NCI-H524 treated with DMSO at 0.1 percent for 48 hours (cell line): ENCODE measurements at regions not wholly inside any gene's neighbourhood (a gene's known extent, or its start where the extent isn't known, plus 50 kb on each side); places are given as distances from the start of the nearest gene placed in this dataset.
"Not testable (repeated sequence)": the region's sequence is repeated elsewhere in the genome, so short reads cannot be mapped to it uniquely, and the experiment has no call there.

Experiments used
- DNase-seq: peaks from one replicate; lab custom pipeline; 2025; lab: John Stamatoyannopoulos, UW

DNA sequence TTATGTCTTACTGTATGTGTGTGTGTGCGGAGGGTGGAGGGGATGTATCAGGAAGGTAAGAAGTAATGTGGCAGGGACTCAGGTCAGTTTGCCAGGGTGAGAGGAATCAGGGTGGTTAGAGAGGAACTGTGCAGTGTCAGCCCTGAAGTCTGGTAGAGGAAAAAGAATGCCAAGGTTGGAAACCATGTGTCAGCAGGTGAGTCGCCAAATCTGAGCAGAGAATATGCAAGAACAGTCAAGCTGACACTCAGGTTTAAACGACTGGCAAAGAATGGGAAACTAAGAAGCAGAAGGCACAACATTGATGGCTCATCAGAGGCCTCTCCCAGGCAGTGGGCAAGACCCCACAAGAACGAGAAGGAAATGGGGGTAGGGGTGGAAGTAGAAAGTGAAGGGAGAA is 107.5 kb upstream of the TBX18 start:
- DNase-seq: no peak

- DNase-seq: no peak
These were observed 106.3 kb upstream of the TBX18 start for GRCh38 chr6:84870672-84871071.

- no peak for DNase-seq
These were observed 103.8 kb upstream of the TBX18 start for GRCh38 chr6:84868149-84868548.

DNA sequence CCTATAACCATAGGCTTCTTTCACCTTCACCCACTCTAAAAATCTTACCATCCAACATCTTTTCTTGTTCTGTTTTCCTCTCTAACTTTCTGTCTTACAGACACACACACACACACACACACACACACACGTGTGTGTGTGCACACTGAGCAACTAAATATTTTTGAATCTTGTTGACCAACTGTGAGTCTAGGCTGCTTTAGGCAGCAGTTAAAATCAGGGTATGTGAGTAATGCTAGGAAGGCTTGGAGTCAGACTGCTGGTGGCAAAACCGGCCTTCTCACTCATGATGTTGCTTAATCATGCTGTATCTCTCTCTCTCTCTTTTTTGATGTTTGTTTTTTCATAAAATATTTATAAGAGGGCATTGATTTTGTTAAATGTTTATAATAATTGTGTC is 103.1 kb upstream of the TBX18 start:
- DNase-seq: no peak

DNA sequence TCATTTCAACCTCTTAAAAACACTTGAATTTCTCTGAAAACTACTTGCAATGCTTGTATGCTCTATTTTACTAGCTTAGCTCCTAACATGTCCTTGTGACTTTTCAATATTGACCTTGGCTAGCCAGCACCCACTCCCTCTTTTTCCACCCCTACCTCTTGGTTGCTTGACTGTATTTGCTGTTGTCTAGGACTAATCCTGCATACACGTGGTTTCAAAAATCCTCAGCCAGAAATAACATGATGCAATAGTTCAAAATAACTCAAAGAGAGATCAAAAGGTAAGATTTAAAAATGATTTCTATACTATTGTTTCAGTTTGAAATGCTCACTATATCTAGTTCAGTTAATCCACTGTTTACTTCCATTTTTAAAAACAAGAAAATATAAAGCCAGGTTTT is 102.3 kb upstream of the TBX18 start:
- DNase-seq: no peak

DNA sequence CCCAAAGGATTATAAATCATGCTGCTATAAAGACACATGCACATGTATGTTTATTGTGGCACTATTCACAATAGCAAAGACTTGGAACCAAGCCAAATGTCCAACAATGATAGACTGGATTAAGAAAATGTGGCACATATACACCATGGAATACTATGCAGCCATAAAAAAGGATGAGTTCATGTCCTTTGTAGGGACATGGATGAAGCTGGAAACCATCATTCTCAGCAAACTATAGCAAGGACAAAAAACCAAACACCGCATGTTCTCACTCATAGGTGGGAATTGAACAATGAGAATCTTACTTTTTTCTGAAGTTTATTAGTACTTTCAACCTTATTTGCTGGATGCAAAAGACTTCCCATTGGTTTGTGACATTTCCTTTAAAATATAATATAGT is 101.0 kb upstream of the TBX18 start:
- not testable (repeated sequence) for DNase-seq

DNA sequence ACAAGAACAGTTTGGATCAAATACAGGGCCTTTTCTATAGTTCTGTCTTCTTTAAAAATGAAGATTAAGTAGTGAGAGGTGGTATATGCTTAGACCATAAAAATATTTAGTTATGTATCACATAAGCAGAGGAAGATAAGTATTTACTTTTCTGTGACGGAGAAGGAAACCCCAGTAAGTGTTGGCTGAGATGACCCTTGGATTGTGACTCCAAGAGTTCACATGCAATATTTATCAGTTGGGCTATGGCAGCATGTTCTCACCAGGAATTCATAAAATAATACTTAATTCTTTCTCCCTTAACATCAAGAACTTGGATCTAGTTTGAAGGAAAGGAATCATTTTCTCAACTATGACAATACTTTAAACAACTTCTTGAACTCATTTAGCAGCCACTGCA is 98.4 kb upstream of the TBX18 start:
- no peak for DNase-seq

GRCh38 chr6:84860920-84861319 is 96.5 kb upstream of the TBX18 start:
- DNase-seq: no peak

GRCh38 chr6:84860509-84860908 is 96.1 kb upstream of the TBX18 start:
- no peak for DNase-seq

DNA sequence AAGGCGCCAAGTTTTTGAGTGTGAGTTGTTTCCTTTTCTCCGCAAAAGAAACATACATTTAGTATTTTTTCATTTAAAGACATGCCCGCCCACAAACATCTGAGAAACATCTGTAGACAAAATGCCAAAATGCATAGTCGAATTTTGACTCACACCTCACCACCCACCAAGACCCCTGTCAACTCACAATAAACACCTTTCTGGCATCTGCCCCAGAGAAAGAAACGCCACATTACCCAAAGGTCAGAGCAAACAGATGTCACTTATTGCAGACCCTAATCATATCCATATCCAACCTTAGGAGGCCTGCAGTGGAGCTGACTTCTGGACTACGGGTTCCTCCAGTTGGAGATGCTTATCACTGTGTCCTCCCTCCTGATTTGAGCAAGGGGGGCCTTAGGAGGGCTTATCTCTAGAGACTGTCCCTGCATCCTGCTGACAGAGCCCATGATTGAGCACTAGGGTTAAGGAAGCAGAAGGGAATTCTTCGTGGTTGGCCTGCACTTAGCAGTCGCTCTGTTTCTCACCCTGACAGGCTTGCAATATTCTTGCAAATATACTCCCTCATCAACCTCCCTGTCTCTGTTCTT is 90.5 kb upstream of the TBX18 start:
- no peak for DNase-seq

GRCh38 chr6:84853901-84854300 is 89.5 kb upstream of the TBX18 start:
- DNase-seq: no peak

GRCh38 chr6:84848960-84849359 is 84.6 kb upstream of the TBX18 start:
- no peak for DNase-seq

- DNase-seq: no peak
These were observed 83.2 kb upstream of the TBX18 start for GRCh38 chr6:84847390-84848160.

GRCh38 chr6:84842525-84843166 is 78.2 kb upstream of the TBX18 start:
- DNase-seq: no peak

GRCh38 chr6:84837068-84837866 is 72.9 kb upstream of the TBX18 start:
- not testable (repeated sequence) for DNase-seq

DNA sequence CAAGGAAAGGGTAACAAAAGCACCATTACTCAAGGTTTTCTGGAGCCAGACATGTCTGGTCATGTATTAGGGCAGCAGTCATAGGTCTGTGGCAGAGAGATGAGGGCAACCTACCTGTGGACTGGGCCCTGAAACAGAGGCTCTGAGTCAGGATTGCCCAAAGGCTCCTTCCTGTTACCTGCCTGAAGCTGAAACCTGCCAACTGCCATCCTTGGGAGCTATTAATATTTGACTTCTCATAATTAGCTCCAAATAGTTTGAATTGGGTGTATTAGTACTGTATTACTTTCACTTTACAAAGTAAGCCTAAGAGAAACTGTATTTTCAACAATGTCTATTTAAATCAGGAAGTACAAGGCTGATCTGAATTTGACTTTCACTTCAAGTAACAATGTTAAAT is 72.0 kb upstream of the TBX18 start:
- DNase-seq: no peak

- no peak for DNase-seq
These were observed 70.9 kb upstream of the TBX18 start for GRCh38 chr6:84835340-84835739.

- not testable (repeated sequence) for DNase-seq
These were observed 67.5 kb upstream of the TBX18 start for GRCh38 chr6:84831924-84832323.

GRCh38 chr6:84825461-84825860 is 61.1 kb upstream of the TBX18 start:
- no peak for DNase-seq

GRCh38 chr6:84821314-84821713 is 56.9 kb upstream of the TBX18 start:
- DNase-seq: not testable (repeated sequence)

DNA sequence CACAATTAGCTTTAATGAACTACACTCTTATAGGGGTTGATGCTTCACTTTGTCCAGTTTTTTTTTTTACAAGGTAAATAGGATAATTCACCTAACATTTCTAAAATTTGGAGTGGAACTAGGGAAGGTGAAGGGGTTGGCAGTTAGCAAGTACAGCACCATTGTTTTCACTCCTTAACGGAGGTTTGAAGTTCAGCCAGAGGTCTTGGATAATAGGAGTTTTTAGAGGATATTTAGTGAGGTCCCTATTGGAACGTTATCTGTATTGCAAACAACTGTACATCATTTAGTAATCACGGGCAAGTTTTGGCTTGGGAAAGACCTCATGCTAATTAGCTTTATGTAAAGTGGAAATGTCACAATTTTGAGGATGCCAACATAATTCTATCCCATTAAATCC is 52.3 kb upstream of the TBX18 start:
- DNase-seq: no peak

GRCh38 chr6:84815896-84816735 is 51.7 kb upstream of the TBX18 start:
- no peak for DNase-seq
